ENCODE measurements at regions not wholly inside any gene's neighbourhood (a gene's known extent, or its start where the extent isn't known, plus 50 kb on each side); places are given as distances from the start of the nearest gene placed in this dataset.

DNA sequence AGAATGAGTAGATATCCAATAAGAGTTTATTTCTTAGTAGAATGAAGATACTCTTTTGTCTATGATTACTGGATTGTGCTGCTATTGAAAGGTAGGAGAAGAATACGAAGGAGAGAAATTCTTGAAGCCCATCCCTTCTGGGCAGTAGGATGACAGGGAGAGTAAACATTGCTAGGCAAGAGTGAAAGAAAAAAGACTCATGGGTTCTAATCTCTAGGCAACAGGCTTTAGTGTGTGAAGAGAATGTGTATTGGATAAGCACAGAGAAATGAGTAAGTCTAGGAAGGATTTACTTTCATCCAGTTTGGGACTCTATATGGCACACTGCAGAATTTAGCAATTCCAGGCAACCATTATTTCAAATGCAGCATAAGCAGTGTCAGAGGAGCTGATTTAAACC, 216.0 kb downstream of the GABRG2 start:
- TF ChIP-seq, protein P1, sequence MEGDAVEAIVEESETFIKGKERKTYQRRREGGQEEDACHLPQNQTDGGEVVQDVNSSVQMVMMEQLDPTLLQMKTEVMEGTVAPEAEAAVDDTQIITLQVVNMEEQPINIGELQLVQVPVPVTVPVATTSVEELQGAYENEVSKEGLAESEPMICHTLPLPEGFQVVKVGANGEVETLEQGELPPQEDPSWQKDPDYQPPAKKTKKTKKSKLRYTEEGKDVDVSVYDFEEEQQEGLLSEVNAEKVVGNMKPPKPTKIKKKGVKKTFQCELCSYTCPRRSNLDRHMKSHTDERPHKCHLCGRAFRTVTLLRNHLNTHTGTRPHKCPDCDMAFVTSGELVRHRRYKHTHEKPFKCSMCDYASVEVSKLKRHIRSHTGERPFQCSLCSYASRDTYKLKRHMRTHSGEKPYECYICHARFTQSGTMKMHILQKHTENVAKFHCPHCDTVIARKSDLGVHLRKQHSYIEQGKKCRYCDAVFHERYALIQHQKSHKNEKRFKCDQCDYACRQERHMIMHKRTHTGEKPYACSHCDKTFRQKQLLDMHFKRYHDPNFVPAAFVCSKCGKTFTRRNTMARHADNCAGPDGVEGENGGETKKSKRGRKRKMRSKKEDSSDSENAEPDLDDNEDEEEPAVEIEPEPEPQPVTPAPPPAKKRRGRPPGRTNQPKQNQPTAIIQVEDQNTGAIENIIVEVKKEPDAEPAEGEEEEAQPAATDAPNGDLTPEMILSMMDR (conservative IDR thresholded peaks at IDR 0.05) = no peak
- no peak for TF ChIP-seq ZFX (IDR thresholded peaks at IDR 0.05)

All from C4-2B (cell line).